Ectodermal cell (in vitro differentiated cells): ENCODE measurements at regions not wholly inside any gene's neighbourhood (a gene's known extent, or its start where the extent isn't known, plus 50 kb on each side); places are given as distances from the start of the nearest gene placed in this dataset.

ENCODE experiments used
- H3K27ac ChIP-seq: 2 replicates; pipeline ENCODE4 v1.7.0; 2013; ENCODE audit warnings: mild to moderate bottlenecking, low read depth, low read length; ENCODE audit not compliant: insufficient read depth, poor library complexity, severe bottlenecking
- H3K27me3 ChIP-seq: 2 replicates; pipeline ENCODE4 v1.7.0; 2013; ENCODE audit warnings: mild to moderate bottlenecking, low read length; ENCODE audit not compliant: insufficient read depth, control insufficient read depth, poor library complexity, severe bottlenecking
- H3K36me3 ChIP-seq: one replicate; pipeline ENCODE4 v1.7.0; 2013; ENCODE audit warnings: low read length; ENCODE audit not compliant: control insufficient read depth, insufficient read depth
- H3K4me1 ChIP-seq: one replicate; pipeline ENCODE4 v1.7.0; 2013; ENCODE audit warnings: low read length; ENCODE audit not compliant: control insufficient read depth, insufficient read depth
- H3K4me3 ChIP-seq: 2 replicates; pipeline ENCODE4 v1.7.0; 2013; ENCODE audit warnings: low read depth, low read length, control low read depth; ENCODE audit not compliant: insufficient read depth
- H3K9me3 ChIP-seq: 2 replicates; pipeline ENCODE4 v1.7.0; 2013; ENCODE audit warnings: mild to moderate bottlenecking, low read length, moderate library complexity; ENCODE audit not compliant: control insufficient read depth
- WGBS, 2 experiments: methylation state at CpG; one replicate each; pipeline ENCODE4 v1.1.7; 2013; ENCODE audit warnings: missing lambda C conversion rate in 2 of 2; 5-methylcytosine and 5-hydroxymethylcytosine counted together

GRCh38 chr13:105341256-105341655 lies 1194.2 kb downstream of the EFNB2 start:
- Histone ChIP-seq H3K9me3 (no peaks in the 10 kb centered on the region), H3K27me3 (no peaks in the 10 kb centered on the region), H3K4me3 (no peak overlapping the region), H3K27ac (no peak overlapping the region), H3K36me3 (no peaks in the 10 kb centered on the region), H3K4me1 (no peaks in the 10 kb centered on the region)
- 98% methylated on average over 3 of the region's 3 CpGs for WGBS, 2 experiments

GRCh38 chr13:105340061-105340606 lies 1195.3 kb downstream of the EFNB2 start:
- Histone ChIP-seq H3K9me3 (no peaks in the 10 kb centered on the region), H3K27ac (no peak overlapping the region), H3K4me1 (no peaks in the 10 kb centered on the region), H3K4me3 (no peak overlapping the region), H3K27me3 (no peaks in the 10 kb centered on the region), H3K36me3 (no peaks in the 10 kb centered on the region)
- WGBS, 2 experiments = 93 to 95% methylated on average over 3 of the region's 3 CpGs

- Histone ChIP-seq H3K36me3 (no peaks in the 10 kb centered on the region), H3K27me3 (no peaks in the 10 kb centered on the region)
Measured at GRCh38 chr13:105338773-105339172, 1196.7 kb downstream of the EFNB2 start.

DNA sequence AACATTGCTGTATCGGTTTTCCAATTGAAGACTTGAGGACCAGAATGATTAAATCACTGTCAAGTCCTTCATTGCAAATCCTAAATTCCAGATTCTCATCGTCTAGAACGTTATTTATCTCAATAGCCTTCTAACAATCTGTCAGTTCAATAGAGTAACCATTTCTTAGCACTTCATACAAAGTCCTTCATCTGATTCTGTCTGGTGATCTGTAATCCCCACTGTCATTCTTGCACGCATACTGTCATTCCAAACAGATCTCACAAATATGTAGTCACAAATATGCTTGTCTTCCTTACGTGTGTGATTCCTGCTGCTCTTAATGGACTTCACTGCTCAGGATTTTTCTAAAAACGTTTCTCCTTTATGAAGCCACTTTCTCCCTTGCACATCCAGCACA lies 1197.5 kb downstream of the EFNB2 start:
- H3K36me3 ChIP-seq = no peaks in the 10 kb centered on the region
- WGBS, 2 experiments = 91 to 94% methylated on average over 6 of the region's 6 CpGs
- H3K4me3 ChIP-seq = no peak overlapping the region
- no peaks in the 10 kb centered on the region for H3K9me3 ChIP-seq
- H3K4me1 ChIP-seq = no peaks in the 10 kb centered on the region
- H3K27me3 ChIP-seq = no peaks in the 10 kb centered on the region
- H3K27ac ChIP-seq = no peak overlapping the region

More at GRCh38 chr13:105338773-105339172, 1196.7 kb downstream of the EFNB2 start:
- WGBS, 2 experiments = 86 to 100% methylated on average over 1 to 2 of the region's 2 CpGs
- no peaks in the 10 kb centered on the region for H3K9me3 ChIP-seq
- no peaks in the 10 kb centered on the region for H3K4me1 ChIP-seq
- no peak overlapping the region for H3K4me3 ChIP-seq
- no peak overlapping the region for H3K27ac ChIP-seq

GRCh38 chr13:105336706-105337576 lies 1198.5 kb downstream of the EFNB2 start:
- H3K4me3 ChIP-seq = no peak overlapping the region
- H3K36me3 ChIP-seq = no peaks in the 10 kb centered on the region
- no peaks in the 10 kb centered on the region for H3K27me3 ChIP-seq
- no peak overlapping the region for H3K27ac ChIP-seq
- no peaks in the 10 kb centered on the region for H3K9me3 ChIP-seq
- no peaks in the 10 kb centered on the region for H3K4me1 ChIP-seq
- WGBS, 2 experiments = 84 to 90% methylated on average over 3 to 5 of the region's 7 CpGs

DNA sequence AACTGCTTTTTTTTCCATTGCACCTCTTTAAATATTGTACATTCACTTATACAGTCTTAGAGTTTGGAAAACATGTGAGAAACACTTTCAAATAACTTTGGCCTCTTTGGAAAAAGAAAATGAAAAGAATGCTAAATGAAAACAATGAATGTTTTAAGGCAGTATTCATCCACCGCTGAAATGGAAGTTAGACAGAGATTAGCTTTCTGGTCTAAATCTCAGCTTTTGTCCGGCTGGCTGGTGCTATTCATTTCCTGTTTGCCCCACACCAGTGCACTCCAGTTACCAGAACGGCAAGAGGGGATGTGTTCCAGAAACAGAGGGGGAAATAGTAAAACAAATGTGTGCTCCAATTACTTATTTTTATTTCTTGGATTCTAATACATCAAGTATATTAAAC lies 1201.3 kb downstream of the EFNB2 start:
- no peaks in the 10 kb centered on the region for H3K4me1 ChIP-seq
- no peaks in the 10 kb centered on the region for H3K9me3 ChIP-seq
- H3K36me3 ChIP-seq = no peaks in the 10 kb centered on the region
- no peaks in the 10 kb centered on the region for H3K27me3 ChIP-seq
- 96% methylated on average over 3 of the region's 3 CpGs for WGBS, 2 experiments
- no peak overlapping the region for H3K27ac ChIP-seq
- no peak overlapping the region for H3K4me3 ChIP-seq

GRCh38 chr13:105333416-105333815 lies 1202.0 kb downstream of the EFNB2 start:
- Histone ChIP-seq H3K27me3 (no peaks in the 10 kb centered on the region), H3K4me3 (no peak overlapping the region), H3K9me3 (no peaks in the 10 kb centered on the region), H3K4me1 (no peaks in the 10 kb centered on the region), H3K36me3 (no peaks in the 10 kb centered on the region), H3K27ac (no peak overlapping the region)
- 81 to 98% methylated on average over 5 of the region's 5 CpGs for WGBS, 2 experiments

DNA sequence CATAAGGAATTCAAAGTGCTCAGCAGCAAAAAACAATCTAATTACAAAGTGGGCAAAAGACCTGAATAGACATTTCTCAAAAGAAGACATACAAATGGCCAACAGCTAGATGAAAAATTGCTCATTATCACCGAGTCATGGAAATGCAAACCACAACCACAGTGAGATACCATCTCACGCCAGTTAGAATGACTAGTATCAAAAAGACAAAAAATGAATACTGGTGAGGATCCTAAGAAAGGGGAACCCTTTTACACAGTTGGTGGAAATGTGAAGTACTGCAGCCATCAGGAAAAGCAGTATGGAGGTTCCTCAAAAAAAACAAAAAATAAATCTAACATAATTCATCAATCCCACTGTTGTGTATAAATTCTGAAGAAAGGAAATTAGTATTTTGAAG lies 1206.1 kb downstream of the EFNB2 start:
- no peaks in the 10 kb centered on the region for H3K27me3 ChIP-seq
- no peak overlapping the region for H3K27ac ChIP-seq
- no peaks in the 10 kb centered on the region for H3K36me3 ChIP-seq
- no peaks in the 10 kb centered on the region for H3K4me1 ChIP-seq
- no peaks in the 10 kb centered on the region for H3K9me3 ChIP-seq
- WGBS, 2 experiments = 95 to 100% methylated on average over 2 of the region's 2 CpGs
- H3K4me3 ChIP-seq = no peak overlapping the region

- no peaks in the 10 kb centered on the region for H3K36me3 ChIP-seq
- H3K9me3 ChIP-seq = no peaks in the 10 kb centered on the region
- H3K27ac ChIP-seq = no peak overlapping the region
- 94 to 95% methylated on average over 4 of the region's 4 CpGs for WGBS, 2 experiments
- no peaks in the 10 kb centered on the region for H3K4me1 ChIP-seq
- no peak overlapping the region for H3K4me3 ChIP-seq
- no peaks in the 10 kb centered on the region for H3K27me3 ChIP-seq
Measured at GRCh38 chr13:105328212-105328611, 1207.2 kb downstream of the EFNB2 start.

DNA sequence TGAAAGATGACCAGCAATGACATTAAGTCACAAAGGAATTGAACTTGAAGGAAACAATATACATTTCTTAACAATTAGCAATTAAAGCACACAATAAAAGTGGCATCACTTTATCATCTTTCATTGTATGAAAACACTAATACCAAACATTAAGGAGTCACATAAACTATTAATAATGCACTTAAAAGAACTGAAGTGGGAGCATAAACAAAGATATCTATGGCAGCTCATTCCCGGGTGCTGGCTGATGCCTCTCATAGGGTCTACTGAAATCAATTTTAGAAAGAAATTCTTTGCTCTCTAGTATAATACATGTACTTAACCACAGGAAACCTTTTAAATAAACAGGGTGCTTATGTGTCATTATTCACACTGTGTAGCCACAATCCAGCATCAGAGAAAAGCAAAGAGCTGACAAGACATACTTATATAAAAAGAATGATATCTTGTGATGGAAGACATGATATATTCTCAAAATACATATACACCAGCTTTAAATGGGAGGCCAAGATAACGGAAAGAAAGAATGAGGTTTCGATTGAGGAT lies 1207.8 kb downstream of the EFNB2 start:
- Histone ChIP-seq H3K4me3 (no peak overlapping the region), H3K27ac (no peak overlapping the region), H3K4me1 (no peaks in the 10 kb centered on the region), H3K27me3 (no peaks in the 10 kb centered on the region), H3K9me3 (no peaks in the 10 kb centered on the region), H3K36me3 (no peaks in the 10 kb centered on the region)
- WGBS, 2 experiments = 97 to 100% methylated on average over 1 to 3 of the region's 3 CpGs
